ENCODE measurements at regions not wholly inside any gene's neighbourhood (a gene's known extent, or its start where the extent isn't known, plus 50 kb on each side); places are given as distances from the start of the nearest gene placed in this dataset.

- no peaks in the 10 kb centered on the region for H3K4me1 ChIP-seq
- no peak overlapping the region for H3K4me2 ChIP-seq
- no peak overlapping the region for H3K4me3 Mint-ChIP-seq
- no peak overlapping the region for H3K9ac ChIP-seq
- no peak overlapping the region for H3K27ac ChIP-seq
- H3K4me1 Mint-ChIP-seq: no peaks in the 10 kb centered on the region
- no peaks in the 10 kb centered on the region for H3K79me2 ChIP-seq (ENCODE audit: low read depth)
- DNase-seq (ENCODE audit: low spot score): no peak
- H2AFZ ChIP-seq (replicated peaks): no peak overlapping the region
- no peaks in the 10 kb centered on the region for H3F3A ChIP-seq (ENCODE audit: low read depth)
- H3K27me3 Mint-ChIP-seq (ENCODE audit: insufficient read depth, low read depth): no peaks in the 10 kb centered on the region
- H3K27me3 ChIP-seq: no peaks in the 10 kb centered on the region
- H3K36me3 Mint-ChIP-seq: no peaks in the 10 kb centered on the region
- H3K36me3 ChIP-seq: no peaks in the 10 kb centered on the region
- H4K20me1 ChIP-seq (ENCODE audit: low read depth): no peaks in the 10 kb centered on the region
- H3K9me3 ChIP-seq (ENCODE audit: low read depth): no peaks in the 10 kb centered on the region
- TF ChIP-seq EZH2 (IDR thresholded peaks at IDR 0.05) (no peak), CTCF (IDR thresholded peaks at IDR 0.05) (no peak), EZH2phosphoT487 (IDR thresholded peaks at IDR 0.05) (no peak)
- H3K27ac Mint-ChIP-seq: no peak overlapping the region
- H3K9me3 Mint-ChIP-seq: peaks cover 2% of the 10 kb centered on the region
- no peak overlapping the region for H3K4me3 ChIP-seq
Measured at GRCh38 chr13:68390987-68391386, 1160.9 kb upstream of the PCDH9 start.

- H3F3A ChIP-seq (ENCODE audit: low read depth): no peaks in the 10 kb centered on the region
- H3K27me3 ChIP-seq: no peaks in the 10 kb centered on the region
- H3K4me2 ChIP-seq: no peak overlapping the region
- no peaks in the 10 kb centered on the region for H3K27me3 Mint-ChIP-seq (ENCODE audit: insufficient read depth, low read depth)
- no peaks in the 10 kb centered on the region for H3K79me2 ChIP-seq (ENCODE audit: low read depth)
- no peaks in the 10 kb centered on the region for H3K4me1 ChIP-seq
- H2AFZ ChIP-seq (replicated peaks): no peak overlapping the region
- no peak for DNase-seq (ENCODE audit: low spot score)
- no peak overlapping the region for H3K27ac Mint-ChIP-seq
- no peak overlapping the region for H3K9ac ChIP-seq
- no peak overlapping the region for H3K4me3 ChIP-seq
- H3K9me3 Mint-ChIP-seq: peaks cover 2% of the 10 kb centered on the region
- no peaks in the 10 kb centered on the region for H3K4me1 Mint-ChIP-seq
- no peak overlapping the region for H3K27ac ChIP-seq
- H3K9me3 ChIP-seq (ENCODE audit: low read depth): no peaks in the 10 kb centered on the region
- no peaks in the 10 kb centered on the region for H4K20me1 ChIP-seq (ENCODE audit: low read depth)
- no peak overlapping the region for H3K4me3 Mint-ChIP-seq
- no peaks in the 10 kb centered on the region for H3K36me3 Mint-ChIP-seq
- H3K36me3 ChIP-seq: no peaks in the 10 kb centered on the region
- TF ChIP-seq EZH2phosphoT487 (IDR thresholded peaks at IDR 0.05) (no peak), EZH2 (IDR thresholded peaks at IDR 0.05) (no peak), CTCF (IDR thresholded peaks at IDR 0.05) (no peak)
Measured at GRCh38 chr13:68386808-68387207, 1156.7 kb upstream of the PCDH9 start.

GRCh38 chr13:68380041-68380973 is 1150.2 kb upstream of the PCDH9 start:
- no peak overlapping the region for H3K4me2 ChIP-seq
- no peaks in the 10 kb centered on the region for H3K9me3 Mint-ChIP-seq
- H3K4me3 ChIP-seq: no peak overlapping the region
- no peak for TF ChIP-seq EZH2phosphoT487 (IDR thresholded peaks at IDR 0.05)
- TF ChIP-seq CTCF (IDR thresholded peaks at IDR 0.05): no peak
- TF ChIP-seq EZH2 (IDR thresholded peaks at IDR 0.05): no peak
- no peak overlapping the region for H3K4me3 Mint-ChIP-seq
- H3K27me3 Mint-ChIP-seq (ENCODE audit: insufficient read depth, low read depth): no peaks in the 10 kb centered on the region
- no peaks in the 10 kb centered on the region for H3K27me3 ChIP-seq
- H3K36me3 Mint-ChIP-seq: no peaks in the 10 kb centered on the region
- H3K27ac ChIP-seq: no peak overlapping the region
- no peaks in the 10 kb centered on the region for H3F3A ChIP-seq (ENCODE audit: low read depth)
- H3K9ac ChIP-seq: no peak overlapping the region
- no peaks in the 10 kb centered on the region for H3K79me2 ChIP-seq (ENCODE audit: low read depth)
- peak overlapping the region; percentile 4 for H2AFZ ChIP-seq (replicated peaks)
- H3K4me1 Mint-ChIP-seq: peaks cover 12% of the 10 kb centered on the region
- no peaks in the 10 kb centered on the region for H3K9me3 ChIP-seq (ENCODE audit: low read depth)
- no peaks in the 10 kb centered on the region for H3K4me1 ChIP-seq
- no peaks in the 10 kb centered on the region for H4K20me1 ChIP-seq (ENCODE audit: low read depth)
- H3K36me3 ChIP-seq: no peaks in the 10 kb centered on the region
- peak overlapping the region; percentile 72 for H3K27ac Mint-ChIP-seq
- DNase-seq (ENCODE audit: low spot score): no peak

Measured in neural progenitor cell (in vitro differentiated cells).